OCI-LY1 (cell line): ENCODE measurements at regions not wholly inside any gene's neighbourhood (a gene's known extent, or its start where the extent isn't known, plus 50 kb on each side); places are given as distances from the start of the nearest gene placed in this dataset.
"Not testable (repeated sequence)": the region's sequence is repeated elsewhere in the genome, so short reads cannot be mapped to it uniquely, and the experiment has no call there.

Experiments
- H2AFZ ChIP-seq: fragments of 200-600 bp; sonication (generic), shearing (Covaris generic); 2 replicates; pipeline ENCODE4 v1.6.0; 2014; ENCODE audit warnings: antibody characterized with exemption, mild to moderate bottlenecking, low read length
- H3F3A ChIP-seq: fragments of 200-600 bp; sonication (generic), shearing (Covaris generic); 2 replicates; pipeline ENCODE4 v1.6.0; 2014; ENCODE audit warnings: mild to moderate bottlenecking, antibody characterized with exemption, low read length, moderate library complexity; ENCODE audit not compliant: insufficient read depth
- H3K27ac ChIP-seq: fragments of 200-600 bp; sonication (generic); 2 replicates; pipeline ENCODE4 v1.5.1; 2014; ENCODE audit warnings: low read length, mixed run types, mild to moderate bottlenecking, low read depth; ENCODE audit not compliant: poor library complexity, severe bottlenecking
- H3K27me3 ChIP-seq: fragments of 200-600 bp; sonication (generic); 2 replicates; pipeline ENCODE4 v1.6.0; 2014; ENCODE audit warnings: antibody characterized with exemption, mild to moderate bottlenecking, low read length, moderate library complexity; ENCODE audit not compliant: insufficient read depth
- H3K36me3 ChIP-seq: fragments of 200-600 bp; sonication (generic); 2 replicates; pipeline ENCODE4 v1.6.1; 2014; ENCODE audit warnings: mild to moderate bottlenecking, antibody characterized with exemption, low read length, moderate library complexity, mixed read lengths; ENCODE audit not compliant: insufficient read depth
- H3K4me1 ChIP-seq: fragments of 200-600 bp; sonication (generic); 2 replicates; pipeline ENCODE4 v1.5.1; 2014; ENCODE audit warnings: mild to moderate bottlenecking, low read length, moderate library complexity; ENCODE audit not compliant: insufficient read depth, severe bottlenecking
- H3K4me2 ChIP-seq: fragments of 200-600 bp; sonication (generic), shearing (Covaris generic); 2 replicates; pipeline ENCODE4 v1.6.1; 2014; ENCODE audit warnings: low read length
- H3K4me3 ChIP-seq: fragments of 200-600 bp; sonication (generic); 2 replicates; pipeline ENCODE4 v1.5.1; 2014; ENCODE audit warnings: low read length, low read depth, mild to moderate bottlenecking, mixed read lengths; ENCODE audit not compliant: poor library complexity, severe bottlenecking
- H3K79me2 ChIP-seq: fragments of 200-600 bp; shearing (Covaris generic); 2 replicates; pipeline ENCODE4 v1.6.1; 2016; ENCODE audit warnings: mixed run types, low read length, mixed read lengths; ENCODE audit not compliant: insufficient read depth
- H3K9ac ChIP-seq: fragments of 200-600 bp; sonication (generic), shearing (Covaris generic); 2 replicates; pipeline ENCODE4 v1.6.1; 2014; ENCODE audit warnings: mild to moderate bottlenecking, low read length, mixed read lengths
- H3K9me2 ChIP-seq: fragments of 200-600 bp; sonication (generic), shearing (Covaris generic); 2 replicates; pipeline ENCODE4 v1.6.1; 2014; ENCODE audit warnings: low read depth, mild to moderate bottlenecking, low read length, mixed read lengths
- H3K9me3 ChIP-seq: fragments of 200-600 bp; shearing (Covaris generic); 2 replicates; pipeline ENCODE4 v1.6.1; 2014; ENCODE audit warnings: low read length, mixed read lengths
- H4K20me1 ChIP-seq: fragments of 200-600 bp; sonication (generic), shearing (Covaris generic); 2 replicates; pipeline ENCODE4 v1.6.0; 2016; ENCODE audit warnings: mild to moderate bottlenecking, low read length; ENCODE audit not compliant: insufficient read depth
- EZH2 ChIP-seq: fragments of 200-600 bp; sonication (generic), shearing (Covaris generic); IDR thresholded peaks from 2 replicates; pipeline ENCODE4 v1.8.0; 2017; ENCODE audit warnings: borderline replicate concordance, mixed run types, mild to moderate bottlenecking, antibody characterized with exemption, low read length, moderate library complexity, mixed read lengths
- TF ChIP-seq, protein P1 (sequence below): fragments of 200-600 bp; sonication (generic), shearing (Covaris generic); IDR thresholded peaks from 2 replicates; pipeline ENCODE4 v1.5.1; 2017; ENCODE audit warnings: mild to moderate bottlenecking, antibody characterized with exemption, low read length, moderate library complexity, mixed read lengths

GRCh38 chr1:96562094-96562493 is 159.5 kb upstream of the PTBP2 start:
- Histone ChIP-seq H3F3A (no peaks in the 10 kb centered on the region), H3K27me3 (no peaks in the 10 kb centered on the region), H3K36me3 (no peaks in the 10 kb centered on the region), H3K4me3 (no peak overlapping the region), H3K4me1 (no peaks in the 10 kb centered on the region), H3K79me2 (no peaks in the 10 kb centered on the region), H3K9me2 (no peaks in the 10 kb centered on the region), H4K20me1 (no peaks in the 10 kb centered on the region), H3K9ac (no peak overlapping the region), H3K4me2 (no peak overlapping the region), H2AFZ (no peak overlapping the region), H3K9me3 (no peaks in the 10 kb centered on the region), H3K27ac (no peak overlapping the region)
- no peak for TF ChIP-seq EZH2
- TF ChIP-seq, protein P1, sequence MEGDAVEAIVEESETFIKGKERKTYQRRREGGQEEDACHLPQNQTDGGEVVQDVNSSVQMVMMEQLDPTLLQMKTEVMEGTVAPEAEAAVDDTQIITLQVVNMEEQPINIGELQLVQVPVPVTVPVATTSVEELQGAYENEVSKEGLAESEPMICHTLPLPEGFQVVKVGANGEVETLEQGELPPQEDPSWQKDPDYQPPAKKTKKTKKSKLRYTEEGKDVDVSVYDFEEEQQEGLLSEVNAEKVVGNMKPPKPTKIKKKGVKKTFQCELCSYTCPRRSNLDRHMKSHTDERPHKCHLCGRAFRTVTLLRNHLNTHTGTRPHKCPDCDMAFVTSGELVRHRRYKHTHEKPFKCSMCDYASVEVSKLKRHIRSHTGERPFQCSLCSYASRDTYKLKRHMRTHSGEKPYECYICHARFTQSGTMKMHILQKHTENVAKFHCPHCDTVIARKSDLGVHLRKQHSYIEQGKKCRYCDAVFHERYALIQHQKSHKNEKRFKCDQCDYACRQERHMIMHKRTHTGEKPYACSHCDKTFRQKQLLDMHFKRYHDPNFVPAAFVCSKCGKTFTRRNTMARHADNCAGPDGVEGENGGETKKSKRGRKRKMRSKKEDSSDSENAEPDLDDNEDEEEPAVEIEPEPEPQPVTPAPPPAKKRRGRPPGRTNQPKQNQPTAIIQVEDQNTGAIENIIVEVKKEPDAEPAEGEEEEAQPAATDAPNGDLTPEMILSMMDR: no peak

DNA sequence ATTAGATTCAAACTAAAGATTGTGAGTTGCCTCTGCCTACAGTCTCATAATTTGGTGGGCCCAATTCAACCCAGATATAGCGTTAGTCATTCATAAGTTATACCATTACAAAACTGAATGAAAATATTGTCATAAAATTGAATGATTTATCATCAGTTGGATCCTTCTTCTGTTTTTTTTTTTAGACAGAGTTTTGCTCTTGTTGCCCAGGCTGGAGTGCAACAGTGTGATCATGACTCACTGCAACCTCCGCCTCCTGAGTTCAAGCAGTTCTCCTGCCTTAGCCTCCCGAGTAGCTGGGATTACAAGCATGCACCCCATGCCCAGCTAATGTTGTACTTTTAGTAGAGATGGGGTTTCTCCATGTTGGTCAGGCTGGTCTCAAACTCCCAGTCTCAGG is 157.2 kb upstream of the PTBP2 start:
- H3K27ac ChIP-seq, H3K27me3 ChIP-seq, H3F3A ChIP-seq, H3K9me3 ChIP-seq, H3K79me2 ChIP-seq, H3K4me1 ChIP-seq, H3K4me3 ChIP-seq, H4K20me1 ChIP-seq, H3K9me2 ChIP-seq, H2AFZ ChIP-seq, H3K36me3 ChIP-seq, H3K4me2 ChIP-seq, H3K9ac ChIP-seq: not testable (repeated sequence)

GRCh38 chr1:96565546-96565945 is 156.0 kb upstream of the PTBP2 start:
- Histone ChIP-seq H3K4me3 (no peak overlapping the region), H3K9me2 (no peaks in the 10 kb centered on the region), H3K27me3 (no peaks in the 10 kb centered on the region), H2AFZ (no peak overlapping the region), H3K4me2 (no peak overlapping the region), H3K9me3 (no peaks in the 10 kb centered on the region), H3K4me1 (no peaks in the 10 kb centered on the region), H3K9ac (no peak overlapping the region), H3K79me2 (no peaks in the 10 kb centered on the region), H3F3A (no peaks in the 10 kb centered on the region), H3K36me3 (no peaks in the 10 kb centered on the region), H3K27ac (no peak overlapping the region), H4K20me1 (no peaks in the 10 kb centered on the region)
- no peak for TF ChIP-seq EZH2
- TF ChIP-seq, protein P1: no peak

DNA sequence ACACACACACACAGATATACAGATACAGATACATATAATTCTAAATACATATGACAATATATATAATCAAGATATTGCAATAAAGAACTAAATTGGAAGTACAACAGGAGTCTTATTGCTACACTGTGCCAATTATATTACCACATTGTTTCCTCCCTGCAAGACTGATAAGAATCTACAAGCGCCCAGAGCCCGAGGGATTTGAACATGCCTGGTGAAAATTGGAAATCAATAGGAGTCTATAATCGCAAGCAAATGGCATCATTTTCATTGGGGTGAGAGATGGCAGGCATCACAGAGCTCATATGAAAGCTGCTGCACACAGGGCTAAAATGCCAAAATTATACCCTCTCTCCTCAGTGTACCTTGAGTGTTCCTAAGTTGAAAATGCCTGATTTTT is 152.9 kb upstream of the PTBP2 start:
- no peaks in the 10 kb centered on the region for H3K27me3 ChIP-seq
- no peaks in the 10 kb centered on the region for H4K20me1 ChIP-seq
- no peaks in the 10 kb centered on the region for H3K79me2 ChIP-seq
- no peaks in the 10 kb centered on the region for H3F3A ChIP-seq
- H2AFZ ChIP-seq: no peak overlapping the region
- H3K4me2 ChIP-seq: no peak overlapping the region
- no peak overlapping the region for H3K27ac ChIP-seq
- no peaks in the 10 kb centered on the region for H3K9me2 ChIP-seq
- TF ChIP-seq, protein P1: no peak
- TF ChIP-seq EZH2: no peak
- H3K9me3 ChIP-seq: no peaks in the 10 kb centered on the region
- no peak overlapping the region for H3K9ac ChIP-seq
- H3K36me3 ChIP-seq: no peaks in the 10 kb centered on the region
- H3K4me1 ChIP-seq: no peaks in the 10 kb centered on the region
- no peak overlapping the region for H3K4me3 ChIP-seq
